Loucy (cell line): ENCODE measurements at regions not wholly inside any gene's neighbourhood (a gene's known extent, or its start where the extent isn't known, plus 50 kb on each side); places are given as distances from the start of the nearest gene placed in this dataset.

Experiments used
- EZH2phosphoT487 ChIP-seq: fragments of 200-600 bp; IDR thresholded peaks from 2 replicates; pipeline ENCODE4 v1.6.1; 2018; ENCODE audit warnings: antibody characterized with exemption, mild to moderate bottlenecking, moderate library complexity, borderline replicate concordance
- TF ChIP-seq, protein P1 (sequence below): fragments of 200-600 bp; sonication (generic); conservative IDR thresholded peaks from 2 replicates; pipeline ENCODE4 v1.5.1; 2014; ENCODE audit warnings: mild to moderate bottlenecking, antibody characterized with exemption, low read length

GRCh38 chr3:74346896-74347295, 267.6 kb downstream of the CNTN3 start:
- TF ChIP-seq, protein P1, sequence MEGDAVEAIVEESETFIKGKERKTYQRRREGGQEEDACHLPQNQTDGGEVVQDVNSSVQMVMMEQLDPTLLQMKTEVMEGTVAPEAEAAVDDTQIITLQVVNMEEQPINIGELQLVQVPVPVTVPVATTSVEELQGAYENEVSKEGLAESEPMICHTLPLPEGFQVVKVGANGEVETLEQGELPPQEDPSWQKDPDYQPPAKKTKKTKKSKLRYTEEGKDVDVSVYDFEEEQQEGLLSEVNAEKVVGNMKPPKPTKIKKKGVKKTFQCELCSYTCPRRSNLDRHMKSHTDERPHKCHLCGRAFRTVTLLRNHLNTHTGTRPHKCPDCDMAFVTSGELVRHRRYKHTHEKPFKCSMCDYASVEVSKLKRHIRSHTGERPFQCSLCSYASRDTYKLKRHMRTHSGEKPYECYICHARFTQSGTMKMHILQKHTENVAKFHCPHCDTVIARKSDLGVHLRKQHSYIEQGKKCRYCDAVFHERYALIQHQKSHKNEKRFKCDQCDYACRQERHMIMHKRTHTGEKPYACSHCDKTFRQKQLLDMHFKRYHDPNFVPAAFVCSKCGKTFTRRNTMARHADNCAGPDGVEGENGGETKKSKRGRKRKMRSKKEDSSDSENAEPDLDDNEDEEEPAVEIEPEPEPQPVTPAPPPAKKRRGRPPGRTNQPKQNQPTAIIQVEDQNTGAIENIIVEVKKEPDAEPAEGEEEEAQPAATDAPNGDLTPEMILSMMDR: no peak
- no peak for TF ChIP-seq EZH2phosphoT487
